Progenitor cell of endocrine pancreas (in vitro differentiated cells): ENCODE measurements at regions not wholly inside any gene's neighbourhood (a gene's known extent, or its start where the extent isn't known, plus 50 kb on each side); places are given as distances from the start of the nearest gene placed in this dataset.

Experiments
- DNase-seq: peaks from one replicate; pipeline ENCODE4 v3.0.0; 2021; ENCODE audit warnings: low spot score; ENCODE audit not compliant: unreplicated experiment
- H3K27ac Mint-ChIP-seq: 2 replicates; pipeline ENCODE4 v1.8.0; 2021; ENCODE audit warnings: mild to moderate bottlenecking, moderate library complexity, mixed read lengths
- H3K27me3 Mint-ChIP-seq: 2 replicates; pipeline ENCODE4 v1.8.0; 2021; ENCODE audit warnings: mixed read lengths
- H3K36me3 Mint-ChIP-seq: 2 replicates; pipeline ENCODE4 v1.8.0; 2022; ENCODE audit warnings: mixed read lengths; ENCODE audit not compliant: insufficient read depth
- H3K4me1 Mint-ChIP-seq: 2 replicates; pipeline ENCODE4 v1.8.0; 2021; ENCODE audit warnings: low read depth, mixed read lengths
- H3K4me3 Mint-ChIP-seq: 2 replicates; pipeline ENCODE4 v1.8.0; 2021; ENCODE audit warnings: low read depth, mild to moderate bottlenecking, moderate library complexity, mixed read lengths
- H3K9me3 Mint-ChIP-seq: 2 replicates; pipeline ENCODE4 v1.8.0; 2021; ENCODE audit warnings: low read depth, mixed read lengths
- CTCF ChIP-seq: fragments of 200-600 bp; sonication (generic); IDR thresholded peaks from one replicate; pipeline ENCODE4 v1.5.0; 2021; ENCODE audit warnings: antibody characterized with exemption, mild to moderate bottlenecking; ENCODE audit not compliant: unreplicated experiment

GRCh38 chr14:71466251-71466650 lies 466.0 kb upstream of the RGS6 start:
- TF ChIP-seq CTCF = no peak
- Mint-ChIP-seq H3K27ac (peak overlapping the region; percentile 73), H3K4me3 (no peak overlapping the region), H3K36me3 (peaks cover 26% of the 10 kb centered on the region), H3K4me1 (peaks cover 9% of the 10 kb centered on the region), H3K27me3 (no peaks in the 10 kb centered on the region), H3K9me3 (peaks cover 21% of the 10 kb centered on the region)
- DNase-seq = no peak

- Mint-ChIP-seq H3K27ac (no peak overlapping the region), H3K9me3 (peaks cover 18% of the 10 kb centered on the region), H3K4me1 (peaks cover 14% of the 10 kb centered on the region), H3K4me3 (no peak overlapping the region), H3K27me3 (no peaks in the 10 kb centered on the region), H3K36me3 (peaks cover 19% of the 10 kb centered on the region)
- no peak for TF ChIP-seq CTCF
- no peak for DNase-seq
Measured at GRCh38 chr14:71466946-71467345, 465.3 kb upstream of the RGS6 start.

GRCh38 chr14:71467361-71467811 lies 464.8 kb upstream of the RGS6 start:
- Mint-ChIP-seq H3K4me3 (no peak overlapping the region), H3K27me3 (no peaks in the 10 kb centered on the region), H3K36me3 (peaks cover 19% of the 10 kb centered on the region), H3K4me1 (peaks cover 14% of the 10 kb centered on the region), H3K27ac (no peak overlapping the region), H3K9me3 (peaks cover 18% of the 10 kb centered on the region)
- no peak for TF ChIP-seq CTCF
- no peak for DNase-seq

DNA sequence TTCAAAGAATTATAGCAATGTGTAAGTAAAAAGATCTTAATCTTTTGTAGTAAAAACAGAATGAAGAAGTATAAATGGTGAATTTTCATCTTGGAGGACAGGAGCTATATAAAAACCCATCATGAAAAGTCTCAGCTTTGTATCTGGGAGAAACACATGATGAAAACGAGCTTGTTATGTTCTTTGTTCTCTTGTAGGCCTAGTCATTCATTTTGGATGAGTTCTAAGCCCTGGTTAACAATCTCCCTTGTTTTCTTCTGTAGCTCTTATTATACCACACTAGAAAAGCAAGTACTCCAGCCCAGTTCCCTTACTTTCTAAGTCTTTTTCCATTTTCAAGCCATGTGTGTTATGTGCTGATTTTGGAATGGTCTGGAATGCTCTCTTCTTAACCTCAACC lies 463.5 kb upstream of the RGS6 start:
- peaks cover 11% of the 10 kb centered on the region for H3K9me3 Mint-ChIP-seq
- peaks cover 10% of the 10 kb centered on the region for H3K36me3 Mint-ChIP-seq
- H3K27ac Mint-ChIP-seq = no peak overlapping the region
- TF ChIP-seq CTCF = no peak
- no peaks in the 10 kb centered on the region for H3K27me3 Mint-ChIP-seq
- H3K4me3 Mint-ChIP-seq = no peak overlapping the region
- DNase-seq = no peak
- peaks cover 14% of the 10 kb centered on the region for H3K4me1 Mint-ChIP-seq

DNA sequence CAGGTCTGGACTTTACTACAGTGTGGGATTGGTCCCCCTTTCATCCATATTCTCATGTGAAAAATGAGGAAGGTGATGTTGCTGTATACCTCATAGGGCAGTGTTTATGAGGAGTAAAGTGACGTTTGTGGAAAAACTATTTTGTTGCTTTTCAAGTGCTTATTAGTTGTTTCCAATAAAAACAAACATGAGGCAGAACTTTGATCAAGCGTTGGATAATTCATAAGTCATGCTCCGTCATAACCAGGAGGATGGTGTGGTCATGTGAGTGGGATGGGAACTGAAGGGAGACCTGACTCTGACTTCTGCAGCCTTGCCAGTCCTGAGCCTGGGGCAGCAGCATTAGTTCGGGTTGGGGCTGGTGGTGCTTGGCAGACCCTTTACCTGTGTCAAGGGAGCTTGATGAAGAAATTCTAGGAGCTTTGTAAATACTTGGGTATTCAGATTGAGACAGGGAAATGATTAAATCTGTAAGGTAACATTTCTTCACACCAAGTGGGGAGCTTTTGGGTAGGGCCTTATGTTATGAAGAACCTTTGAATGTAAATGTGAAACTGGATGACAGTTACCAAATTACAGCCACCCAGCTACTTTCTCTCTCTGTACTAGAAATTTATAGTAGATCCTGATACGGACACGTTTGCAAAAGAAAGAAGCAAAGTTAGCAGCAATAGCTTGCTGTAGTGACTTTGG lies 462.4 kb upstream of the RGS6 start:
- TF ChIP-seq CTCF = no peak

More for the DNA sequence above, 462.4 kb upstream of the RGS6 start:
- H3K36me3 Mint-ChIP-seq = peaks cover 4% of the 10 kb centered on the region
- no peaks in the 10 kb centered on the region for H3K27me3 Mint-ChIP-seq
- H3K27ac Mint-ChIP-seq = no peak overlapping the region
- H3K4me1 Mint-ChIP-seq = peaks cover 14% of the 10 kb centered on the region
- no peak overlapping the region for H3K4me3 Mint-ChIP-seq
- H3K9me3 Mint-ChIP-seq = peaks cover 6% of the 10 kb centered on the region
- no peak for DNase-seq
